ENCODE measurements at regions not wholly inside any gene's neighbourhood (a gene's known extent, or its start where the extent isn't known, plus 50 kb on each side); places are given as distances from the start of the nearest gene placed in this dataset.

DNA sequence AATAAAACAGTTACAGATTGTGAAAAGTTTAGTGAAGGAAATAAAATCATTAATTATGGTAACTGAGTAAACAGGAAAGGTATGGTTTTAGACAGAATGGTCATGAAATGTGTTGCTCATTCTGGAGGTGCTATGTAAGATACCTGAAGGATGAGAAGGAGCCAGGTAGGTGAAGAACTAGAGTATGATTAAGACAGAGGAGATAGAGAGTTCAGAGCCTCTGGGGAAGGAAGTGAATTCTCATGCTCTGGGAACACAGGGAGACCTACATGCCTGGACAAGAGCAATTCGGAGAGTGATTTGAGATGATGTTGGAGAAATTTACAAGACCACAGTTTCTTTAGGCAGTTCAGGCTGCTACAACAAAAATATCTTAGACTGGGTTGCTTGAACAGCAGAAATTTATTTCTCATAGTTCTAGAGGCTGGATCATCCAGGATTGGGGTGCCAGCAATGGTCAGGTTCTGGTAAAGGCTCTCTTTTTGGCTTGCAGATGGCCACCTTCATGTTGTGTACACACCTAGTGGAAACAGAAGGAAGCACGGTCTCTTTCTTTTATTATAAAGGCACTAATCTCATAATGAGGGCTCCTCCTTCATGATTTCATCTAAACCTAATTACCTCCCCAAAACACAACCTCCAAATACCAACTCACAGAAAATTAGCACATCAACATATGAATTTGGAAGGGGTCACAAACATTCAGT lies 1416.1 kb downstream of the PCDH7 start:
- H3K27ac ChIP-seq (ENCODE audit: low read depth, low read length) = no peak overlapping the region
- no peaks in the 10 kb centered on the region for H3K9me3 ChIP-seq (ENCODE audit: control insufficient read depth, insufficient read depth, low read depth, low read length)
- H3K27me3 ChIP-seq (ENCODE audit: control insufficient read depth, insufficient read depth, low read length) = no peaks in the 10 kb centered on the region
- H3K9ac ChIP-seq (ENCODE audit: low read length) = no peak overlapping the region
- H3K4me3 ChIP-seq (ENCODE audit: low read depth, low read length) = no peak overlapping the region
- peaks cover 10% of the 10 kb centered on the region for H3K4me1 ChIP-seq (ENCODE audit: control insufficient read depth, insufficient read depth, low read length)
- no peaks in the 10 kb centered on the region for H3K36me3 ChIP-seq (ENCODE audit: control insufficient read depth, insufficient read depth, low read length)

GRCh38 chr4:32140636-32141035 lies 1420.5 kb downstream of the PCDH7 start:
- Histone ChIP-seq H3K27ac (ENCODE audit: low read depth, low read length) (no peak overlapping the region), H3K9ac (ENCODE audit: low read length) (no peak overlapping the region), H3K4me3 (ENCODE audit: low read depth, low read length) (no peak overlapping the region)

DNA sequence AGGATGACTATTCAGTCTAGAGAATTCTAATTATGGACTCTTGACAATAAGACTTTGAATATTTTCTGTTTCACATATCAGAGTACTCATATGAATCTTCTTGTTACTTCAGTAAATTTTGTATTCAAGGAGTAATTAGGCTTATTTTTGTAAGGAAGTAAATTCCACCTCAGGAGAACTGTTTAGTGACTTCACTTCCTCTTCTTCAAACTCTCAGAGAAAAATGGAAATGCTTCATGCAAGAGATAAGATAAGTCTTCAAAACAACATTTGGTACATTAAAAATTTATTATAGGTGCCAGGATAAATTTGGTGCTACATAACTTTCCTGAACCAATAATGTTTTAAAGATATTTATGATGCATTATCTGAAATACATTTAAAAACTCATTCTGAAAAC lies 1421.9 kb downstream of the PCDH7 start:
- H3K27me3 ChIP-seq (ENCODE audit: control insufficient read depth, insufficient read depth, low read length) = no peaks in the 10 kb centered on the region
- H3K4me3 ChIP-seq (ENCODE audit: low read depth, low read length) = no peak overlapping the region
- H3K27ac ChIP-seq (ENCODE audit: low read depth, low read length) = no peak overlapping the region
- no peak overlapping the region for H3K9ac ChIP-seq (ENCODE audit: low read length)
- H3K36me3 ChIP-seq (ENCODE audit: control insufficient read depth, insufficient read depth, low read length) = no peaks in the 10 kb centered on the region
- peaks cover 10% of the 10 kb centered on the region for H3K4me1 ChIP-seq (ENCODE audit: control insufficient read depth, insufficient read depth, low read length)
- H3K9me3 ChIP-seq (ENCODE audit: control insufficient read depth, insufficient read depth, low read depth, low read length) = no peaks in the 10 kb centered on the region

More at GRCh38 chr4:32140636-32141035, 1420.5 kb downstream of the PCDH7 start:
- no peaks in the 10 kb centered on the region for H3K27me3 ChIP-seq (ENCODE audit: control insufficient read depth, insufficient read depth, low read length)
- H3K9me3 ChIP-seq (ENCODE audit: control insufficient read depth, insufficient read depth, low read depth, low read length) = no peaks in the 10 kb centered on the region
- no peaks in the 10 kb centered on the region for H3K36me3 ChIP-seq (ENCODE audit: control insufficient read depth, insufficient read depth, low read length)
- peaks cover 10% of the 10 kb centered on the region for H3K4me1 ChIP-seq (ENCODE audit: control insufficient read depth, insufficient read depth, low read length)

DNA sequence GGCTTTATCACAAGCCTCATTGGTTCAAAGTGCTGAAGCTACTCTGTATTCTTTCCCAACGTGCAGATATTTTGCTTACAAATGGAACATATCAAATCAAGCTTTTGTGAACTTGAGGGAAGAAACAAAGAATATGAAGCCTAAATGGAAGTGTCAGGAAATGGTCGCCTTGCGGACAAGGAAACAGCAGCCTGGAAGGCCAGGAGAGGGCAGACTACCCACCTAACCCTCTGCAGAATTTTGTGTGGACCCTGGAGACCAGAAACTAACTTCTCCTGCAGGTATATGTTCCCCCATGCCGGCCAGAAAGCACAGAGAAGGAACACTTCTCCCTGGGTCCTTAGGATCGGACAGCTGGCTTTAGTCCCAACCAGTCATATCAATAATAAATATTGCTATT lies 1425.8 kb downstream of the PCDH7 start:
- Histone ChIP-seq H3K4me3 (ENCODE audit: low read depth, low read length) (no peak overlapping the region), H3K36me3 (ENCODE audit: control insufficient read depth, insufficient read depth, low read length) (no peaks in the 10 kb centered on the region), H3K9ac (ENCODE audit: low read length) (no peak overlapping the region), H3K27me3 (ENCODE audit: control insufficient read depth, insufficient read depth, low read length) (no peaks in the 10 kb centered on the region), H3K4me1 (ENCODE audit: control insufficient read depth, insufficient read depth, low read length) (peaks cover 2% of the 10 kb centered on the region; the same call in 1 of the 2 replicates), H3K9me3 (ENCODE audit: control insufficient read depth, insufficient read depth, low read depth, low read length) (no peaks in the 10 kb centered on the region), H3K27ac (ENCODE audit: low read depth, low read length) (no peak overlapping the region)

GRCh38 chr4:32147446-32148085 lies 1427.4 kb downstream of the PCDH7 start:
- no peak overlapping the region for H3K9ac ChIP-seq (ENCODE audit: low read length)
- no peaks in the 10 kb centered on the region for H3K9me3 ChIP-seq (ENCODE audit: control insufficient read depth, insufficient read depth, low read depth, low read length)
- no peaks in the 10 kb centered on the region for H3K4me1 ChIP-seq (ENCODE audit: control insufficient read depth, insufficient read depth, low read length)
- H3K36me3 ChIP-seq (ENCODE audit: control insufficient read depth, insufficient read depth, low read length) = no peaks in the 10 kb centered on the region
- H3K27ac ChIP-seq (ENCODE audit: low read depth, low read length) = no peak overlapping the region
- H3K4me3 ChIP-seq (ENCODE audit: low read depth, low read length) = no peak overlapping the region
- no peaks in the 10 kb centered on the region for H3K27me3 ChIP-seq (ENCODE audit: control insufficient read depth, insufficient read depth, low read length)

DNA sequence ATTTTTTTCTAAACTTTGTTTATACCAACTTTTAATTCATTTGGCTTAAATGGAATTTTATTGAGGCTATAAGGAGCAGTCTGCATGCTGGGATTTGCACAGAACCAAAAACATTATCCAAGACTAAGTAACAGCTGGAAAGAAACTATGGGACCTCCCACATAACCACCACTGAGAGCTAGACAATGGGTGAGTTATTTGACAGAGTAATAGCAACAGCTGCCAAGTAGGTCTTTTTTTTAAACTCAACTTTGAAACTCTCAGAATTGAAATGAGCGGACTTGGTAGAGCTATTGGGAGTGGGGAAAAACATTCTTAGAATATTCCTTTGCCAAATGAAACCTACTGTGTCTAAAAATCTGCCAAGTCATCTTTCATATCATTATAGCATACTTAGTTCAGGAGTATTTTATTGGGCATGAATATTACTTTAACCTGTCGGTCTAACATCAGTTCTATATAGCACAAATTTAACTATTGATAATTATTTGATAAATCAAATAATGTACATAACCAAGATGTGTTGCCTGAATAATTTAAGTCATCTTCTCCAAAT lies 1428.0 kb downstream of the PCDH7 start:
- Histone ChIP-seq H3K36me3 (ENCODE audit: control insufficient read depth, insufficient read depth, low read length) (no peaks in the 10 kb centered on the region), H3K9ac (ENCODE audit: low read length) (no peak overlapping the region), H3K4me1 (ENCODE audit: control insufficient read depth, insufficient read depth, low read length) (no peaks in the 10 kb centered on the region), H3K27me3 (ENCODE audit: control insufficient read depth, insufficient read depth, low read length) (no peaks in the 10 kb centered on the region), H3K9me3 (ENCODE audit: control insufficient read depth, insufficient read depth, low read depth, low read length) (no peaks in the 10 kb centered on the region), H3K27ac (ENCODE audit: low read depth, low read length) (no peak overlapping the region), H3K4me3 (ENCODE audit: low read depth, low read length) (no peak overlapping the region)

- H3K27ac ChIP-seq (ENCODE audit: low read depth, low read length) = no peak overlapping the region
- no peaks in the 10 kb centered on the region for H3K36me3 ChIP-seq (ENCODE audit: control insufficient read depth, insufficient read depth, low read length)
- H3K9ac ChIP-seq (ENCODE audit: low read length) = no peak overlapping the region
- no peak overlapping the region for H3K4me3 ChIP-seq (ENCODE audit: low read depth, low read length)
- H3K27me3 ChIP-seq (ENCODE audit: control insufficient read depth, insufficient read depth, low read length) = no peaks in the 10 kb centered on the region
- H3K4me1 ChIP-seq (ENCODE audit: control insufficient read depth, insufficient read depth, low read length) = no peaks in the 10 kb centered on the region
- H3K9me3 ChIP-seq (ENCODE audit: control insufficient read depth, insufficient read depth, low read depth, low read length) = no peaks in the 10 kb centered on the region
These were observed 1438.8 kb downstream of the PCDH7 start for GRCh38 chr4:32158961-32159360.

GRCh38 chr4:32161392-32161791 lies 1441.2 kb downstream of the PCDH7 start:
- H3K27ac ChIP-seq (ENCODE audit: low read depth, low read length) = no peak overlapping the region
- no peaks in the 10 kb centered on the region for H3K27me3 ChIP-seq (ENCODE audit: control insufficient read depth, insufficient read depth, low read length)
- no peak overlapping the region for H3K4me3 ChIP-seq (ENCODE audit: low read depth, low read length)
- no peaks in the 10 kb centered on the region for H3K36me3 ChIP-seq (ENCODE audit: control insufficient read depth, insufficient read depth, low read length)
- no peaks in the 10 kb centered on the region for H3K9me3 ChIP-seq (ENCODE audit: control insufficient read depth, insufficient read depth, low read depth, low read length)
- H3K4me1 ChIP-seq (ENCODE audit: control insufficient read depth, insufficient read depth, low read length) = no peaks in the 10 kb centered on the region
- no peak overlapping the region for H3K9ac ChIP-seq (ENCODE audit: low read length)

- H3K27me3 ChIP-seq (ENCODE audit: control insufficient read depth, insufficient read depth, low read length) = no peaks in the 10 kb centered on the region
- H3K36me3 ChIP-seq (ENCODE audit: control insufficient read depth, insufficient read depth, low read length) = no peaks in the 10 kb centered on the region
- H3K4me3 ChIP-seq (ENCODE audit: low read depth, low read length) = no peak overlapping the region
- no peaks in the 10 kb centered on the region for H3K9me3 ChIP-seq (ENCODE audit: control insufficient read depth, insufficient read depth, low read depth, low read length)
- no peak overlapping the region for H3K9ac ChIP-seq (ENCODE audit: low read length)
- no peak overlapping the region for H3K27ac ChIP-seq (ENCODE audit: low read depth, low read length)
- H3K4me1 ChIP-seq (ENCODE audit: control insufficient read depth, insufficient read depth, low read length) = no peaks in the 10 kb centered on the region
These were observed 1443.0 kb downstream of the PCDH7 start for GRCh38 chr4:32163125-32163524.

GRCh38 chr4:32169841-32170240 lies 1449.7 kb downstream of the PCDH7 start:
- Histone ChIP-seq H3K9ac (ENCODE audit: low read length) (no peak overlapping the region), H3K27ac (ENCODE audit: low read depth, low read length) (no peak overlapping the region), H3K27me3 (ENCODE audit: control insufficient read depth, insufficient read depth, low read length) (no peaks in the 10 kb centered on the region), H3K36me3 (ENCODE audit: control insufficient read depth, insufficient read depth, low read length) (no peaks in the 10 kb centered on the region), H3K4me1 (ENCODE audit: control insufficient read depth, insufficient read depth, low read length) (no peaks in the 10 kb centered on the region), H3K9me3 (ENCODE audit: control insufficient read depth, insufficient read depth, low read depth, low read length) (peaks cover 5% of the 10 kb centered on the region), H3K4me3 (ENCODE audit: low read depth, low read length) (no peak overlapping the region)

- Histone ChIP-seq H3K27ac (ENCODE audit: low read depth, low read length) (no peak overlapping the region), H3K27me3 (ENCODE audit: control insufficient read depth, insufficient read depth, low read length) (no peaks in the 10 kb centered on the region), H3K9me3 (ENCODE audit: control insufficient read depth, insufficient read depth, low read depth, low read length) (peaks cover 5% of the 10 kb centered on the region), H3K4me1 (ENCODE audit: control insufficient read depth, insufficient read depth, low read length) (no peaks in the 10 kb centered on the region), H3K4me3 (ENCODE audit: low read depth, low read length) (no peak overlapping the region), H3K36me3 (ENCODE audit: control insufficient read depth, insufficient read depth, low read length) (no peaks in the 10 kb centered on the region), H3K9ac (ENCODE audit: low read length) (no peak overlapping the region)
These were observed 1451.9 kb downstream of the PCDH7 start for GRCh38 chr4:32172086-32172485.
